H54 (cell line): ENCODE measurements at regions not wholly inside any gene's neighbourhood (a gene's known extent, or its start where the extent isn't known, plus 50 kb on each side); places are given as distances from the start of the nearest gene placed in this dataset.

ENCODE experiments used
- DNase-seq: peaks from one replicate; pipeline ENCODE4 v3.0.0; 2011; ENCODE audit warnings: low spot score, mixed read lengths; ENCODE audit not compliant: insufficient read length
- FAIRE-seq: peaks from 3 replicates; lab custom pipeline; 2011; peaks lifted over from hg19 to GRCh38; lab: Jason Lieb, UNC
- POLR2A ChIP-seq: IDR thresholded peaks from 2 replicates; pipeline ENCODE4 v1.6.1; 2011; ENCODE audit warnings: low read depth, mild to moderate bottlenecking, low read length

- FAIRE-seq (no peak), DNase-seq (no peak)
- no peak for TF ChIP-seq POLR2A
Measured at GRCh38 chrX:22325096-22325495, 52.4 kb downstream of the CBLL2 start.

- no peak for TF ChIP-seq POLR2A
- no peak for FAIRE-seq
- DNase-seq: no peak
Measured at GRCh38 chrX:22329783-22330182, 57.1 kb downstream of the CBLL2 start.

- FAIRE-seq (no peak), DNase-seq (no peak)
Measured at GRCh38 chrX:22338740-22339139, 66.0 kb downstream of the CBLL2 start.

GRCh38 chrX:22339459-22339858 is 66.7 kb downstream of the CBLL2 start:
- FAIRE-seq: no peak
- no peak for TF ChIP-seq POLR2A
- DNase-seq: no peak

More at GRCh38 chrX:22338740-22339139, 66.0 kb downstream of the CBLL2 start:
- no peak for TF ChIP-seq POLR2A

GRCh38 chrX:22340022-22340616 is 67.4 kb downstream of the CBLL2 start:
- no peak for TF ChIP-seq POLR2A
- no peak for DNase-seq
- FAIRE-seq: no peak

- no peak for TF ChIP-seq POLR2A
- DNase-seq: no peak
- FAIRE-seq: no peak
Measured at GRCh38 chrX:22343192-22343591, 70.5 kb downstream of the CBLL2 start.

- FAIRE-seq (no peak), DNase-seq (no peak)
- no peak for TF ChIP-seq POLR2A
Measured at GRCh38 chrX:22345884-22346283, 73.2 kb downstream of the CBLL2 start.

- TF ChIP-seq POLR2A: no peak
- no peak for DNase-seq
Measured at GRCh38 chrX:22347491-22347890, 74.8 kb downstream of the CBLL2 start.

GRCh38 chrX:22349116-22349515 is 76.4 kb downstream of the CBLL2 start:
- no peak for TF ChIP-seq POLR2A
- DNase-seq (no peak), FAIRE-seq (no peak)

More at GRCh38 chrX:22347491-22347890, 74.8 kb downstream of the CBLL2 start:
- no peak for FAIRE-seq

- no peak for FAIRE-seq
- TF ChIP-seq POLR2A: no peak
- DNase-seq: no peak
Measured at GRCh38 chrX:22351076-22351475, 78.4 kb downstream of the CBLL2 start.

GRCh38 chrX:22351966-22352365 is 79.3 kb downstream of the CBLL2 start:
- no peak for TF ChIP-seq POLR2A
- DNase-seq: no peak
- FAIRE-seq: no peak

GRCh38 chrX:22357621-22358020 is 84.9 kb downstream of the CBLL2 start:
- DNase-seq (no peak), FAIRE-seq (no peak)
- no peak for TF ChIP-seq POLR2A

GRCh38 chrX:22360129-22360528 is 87.4 kb downstream of the CBLL2 start:
- FAIRE-seq: no peak
- TF ChIP-seq POLR2A: no peak
- no peak for DNase-seq

- FAIRE-seq (no peak), DNase-seq (no peak)
- no peak for TF ChIP-seq POLR2A
Measured at GRCh38 chrX:22365460-22365859, 92.7 kb downstream of the CBLL2 start.

GRCh38 chrX:22366166-22366702 is 93.5 kb downstream of the CBLL2 start:
- DNase-seq: no peak
- no peak for TF ChIP-seq POLR2A
- FAIRE-seq: no peak

- no peak for DNase-seq
- FAIRE-seq: no peak
- no peak for TF ChIP-seq POLR2A
Measured at GRCh38 chrX:22366906-22367305, 94.2 kb downstream of the CBLL2 start.
